ENCODE measurements at regions not wholly inside any gene's neighbourhood (a gene's known extent, or its start where the extent isn't known, plus 50 kb on each side); places are given as distances from the start of the nearest gene placed in this dataset.

- no peak for DNase-seq
Measured at GRCh38 chr2:217331523-217332416, 471.9 kb upstream of the TNP1 start.

GRCh38 chr2:217330647-217331046 lies 470.8 kb upstream of the TNP1 start:
- no peak for DNase-seq

GRCh38 chr2:217329023-217329431 lies 469.2 kb upstream of the TNP1 start:
- no peak for DNase-seq

GRCh38 chr2:217328622-217328978 lies 468.7 kb upstream of the TNP1 start:
- DNase-seq = no peak

GRCh38 chr2:217327953-217328621 lies 468.2 kb upstream of the TNP1 start:
- DNase-seq = no peak

GRCh38 chr2:217326238-217327022 lies 466.6 kb upstream of the TNP1 start:
- no peak for DNase-seq

- no peak for DNase-seq
Measured at GRCh38 chr2:217325816-217326215, 466.0 kb upstream of the TNP1 start.

GRCh38 chr2:217325251-217325650 lies 465.4 kb upstream of the TNP1 start:
- no peak for DNase-seq

GRCh38 chr2:217316743-217317142 lies 456.9 kb upstream of the TNP1 start:
- DNase-seq = no peak

- no peak for DNase-seq
Measured at GRCh38 chr2:217314021-217314460, 454.2 kb upstream of the TNP1 start.

GRCh38 chr2:217313386-217313785 lies 453.5 kb upstream of the TNP1 start:
- DNase-seq = no peak

- DNase-seq = no peak
Measured at GRCh38 chr2:217309056-217309455, 449.2 kb upstream of the TNP1 start.

- no peak for DNase-seq
Measured at GRCh38 chr2:217307023-217307422, 447.2 kb upstream of the TNP1 start.

GRCh38 chr2:217305882-217306281 lies 446.0 kb upstream of the TNP1 start:
- no peak for DNase-seq

GRCh38 chr2:217304582-217304981 lies 444.7 kb upstream of the TNP1 start:
- DNase-seq = no peak

GRCh38 chr2:217302856-217303255 lies 443.0 kb upstream of the TNP1 start:
- DNase-seq = no peak

- DNase-seq = no peak
Measured at GRCh38 chr2:217301142-217301925, 441.5 kb upstream of the TNP1 start.

GRCh38 chr2:217299590-217299989 lies 439.7 kb upstream of the TNP1 start:
- no peak for DNase-seq

GRCh38 chr2:217297096-217297495 lies 437.2 kb upstream of the TNP1 start:
- no peak for DNase-seq

GRCh38 chr2:217294818-217295217 lies 435.0 kb upstream of the TNP1 start:
- no peak for DNase-seq

GRCh38 chr2:217294211-217294610 lies 434.3 kb upstream of the TNP1 start:
- DNase-seq = no peak

GRCh38 chr2:217293607-217294006 lies 433.7 kb upstream of the TNP1 start:
- no peak for DNase-seq

GRCh38 chr2:217293046-217293445 lies 433.2 kb upstream of the TNP1 start:
- DNase-seq = no peak
